SH-SY5Y (cell line): ENCODE measurements at regions not wholly inside any gene's neighbourhood (a gene's known extent, or its start where the extent isn't known, plus 50 kb on each side); places are given as distances from the start of the nearest gene placed in this dataset.

ENCODE experiments used
- GATA2 ChIP-seq: IDR thresholded peaks from 2 replicates; pipeline ENCODE4 v1.6.1; 2011; ENCODE audit warnings: mild to moderate bottlenecking, low read depth, low read length
- GATA3 ChIP-seq: IDR thresholded peaks from 2 replicates; pipeline ENCODE4 v1.6.1; 2011; ENCODE audit warnings: low read depth, mild to moderate bottlenecking, low read length, moderate library complexity

DNA sequence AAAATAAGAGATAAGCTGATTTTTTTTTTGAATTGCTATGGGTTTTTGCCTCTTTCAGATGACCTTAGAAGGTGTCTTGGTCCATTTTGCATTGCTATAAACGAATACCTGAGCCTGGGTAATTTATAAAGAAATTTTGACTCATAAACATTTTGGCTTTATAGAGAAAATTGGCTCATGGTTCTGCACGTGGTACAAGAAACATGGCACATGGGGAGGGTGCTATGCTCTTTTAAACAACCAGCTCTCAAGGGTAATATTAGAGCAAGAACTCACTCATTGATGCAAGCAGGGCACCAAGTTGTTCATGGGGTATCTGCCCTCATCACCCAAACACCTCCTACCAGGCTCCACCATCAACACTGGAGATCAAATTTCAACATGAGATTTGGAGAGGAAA lies 408.8 kb downstream of the NUP35 start:
- TF ChIP-seq GATA3, result no peak
- TF ChIP-seq GATA2, result no peak
